Activated effector memory CD4-positive, alpha-beta T cell treated with Interleukin-2 at 50 U/mL for 16 hours (primary cell): ENCODE measurements at regions not wholly inside any gene's neighbourhood (a gene's known extent, or its start where the extent isn't known, plus 50 kb on each side); places are given as distances from the start of the nearest gene placed in this dataset.
"Not testable (repeated sequence)": the region's sequence is repeated elsewhere in the genome, so short reads cannot be mapped to it uniquely, and the experiment has no call there.

Experiments used
- DNase-seq: peaks from one replicate; pipeline ENCODE4 v3.0.0-alpha.2; 2020

DNA sequence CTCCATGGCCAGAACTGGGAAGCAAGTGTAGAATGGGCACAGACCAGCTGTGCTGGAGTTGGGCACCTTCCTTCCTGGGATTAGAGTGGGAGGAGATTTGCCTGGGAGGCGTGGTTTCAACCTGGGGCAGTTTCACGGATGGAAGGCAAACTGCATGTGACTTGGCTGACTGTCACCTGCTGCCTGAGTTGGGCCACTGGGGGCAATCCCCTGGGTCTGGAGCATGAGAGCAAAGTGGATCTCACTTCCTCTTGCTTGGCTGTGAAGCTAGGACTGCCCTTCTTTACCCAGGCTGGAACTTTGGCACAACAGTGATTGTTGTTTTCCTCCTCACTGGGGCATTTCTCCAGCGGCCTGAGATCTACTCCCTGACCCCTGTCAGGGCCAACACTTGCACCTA lies 1247.0 kb upstream of the EPHA6 start:
- no peak for DNase-seq

DNA sequence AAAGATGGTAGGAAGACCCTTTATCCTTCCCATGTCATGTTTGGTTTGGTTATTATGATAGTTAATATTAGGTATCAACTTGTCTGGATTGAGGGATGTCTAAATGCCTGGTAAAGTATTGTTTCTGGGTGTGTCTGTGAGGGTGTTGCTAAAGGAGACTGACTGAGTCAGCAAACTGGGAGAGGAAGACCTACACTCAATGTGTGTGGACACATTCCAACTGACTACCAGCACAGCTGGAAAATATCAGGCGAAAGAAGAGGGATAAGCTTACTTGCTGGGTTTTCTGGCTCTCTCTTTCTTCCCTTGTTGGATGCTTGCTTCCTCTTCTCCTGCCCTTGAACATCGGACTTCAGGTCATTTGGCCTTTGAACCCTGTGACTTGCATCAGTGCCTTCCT lies 1227.6 kb upstream of the EPHA6 start:
- DNase-seq = no peak

DNA sequence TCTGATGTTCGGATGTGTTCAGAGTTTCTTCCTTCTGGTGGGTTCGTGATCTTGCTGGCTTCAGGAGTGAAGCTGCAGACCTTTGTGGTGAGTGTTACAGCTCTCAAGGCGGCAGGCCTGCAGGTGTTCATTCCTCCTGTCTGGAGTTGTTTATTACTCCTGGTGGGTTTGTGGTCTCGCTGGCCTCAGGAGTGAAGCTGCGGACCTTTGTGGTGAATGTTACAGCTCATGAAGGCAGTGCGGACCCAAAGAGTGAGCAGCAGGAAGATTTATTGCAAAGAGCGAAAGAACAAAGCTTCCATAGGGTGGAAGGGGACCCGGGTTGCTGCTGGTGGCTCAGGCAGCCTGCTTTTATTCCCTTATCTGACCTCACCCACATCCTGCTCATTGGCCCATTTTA lies 1226.8 kb upstream of the EPHA6 start:
- DNase-seq = not testable (repeated sequence)

DNA sequence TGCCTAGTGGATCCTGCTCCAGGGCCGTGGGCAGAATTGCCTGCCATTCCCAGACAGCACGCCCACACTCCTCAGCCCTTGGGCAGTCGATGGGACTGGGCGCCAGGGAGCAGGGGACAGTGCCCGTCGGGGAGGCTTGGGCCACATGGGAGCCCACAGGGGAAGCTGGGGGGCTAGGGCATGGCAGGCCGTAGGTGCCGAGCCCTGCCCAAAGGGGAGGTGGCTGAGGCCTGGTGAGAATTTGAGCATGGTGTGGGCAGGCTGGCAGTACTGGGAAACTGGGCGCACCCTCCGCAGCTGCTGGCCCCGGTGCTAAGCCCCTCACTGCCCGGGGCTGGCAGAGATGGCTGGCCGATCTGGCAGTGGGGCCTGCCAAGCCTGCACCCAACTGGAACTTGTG lies 1225.9 kb upstream of the EPHA6 start:
- DNase-seq = no peak

DNA sequence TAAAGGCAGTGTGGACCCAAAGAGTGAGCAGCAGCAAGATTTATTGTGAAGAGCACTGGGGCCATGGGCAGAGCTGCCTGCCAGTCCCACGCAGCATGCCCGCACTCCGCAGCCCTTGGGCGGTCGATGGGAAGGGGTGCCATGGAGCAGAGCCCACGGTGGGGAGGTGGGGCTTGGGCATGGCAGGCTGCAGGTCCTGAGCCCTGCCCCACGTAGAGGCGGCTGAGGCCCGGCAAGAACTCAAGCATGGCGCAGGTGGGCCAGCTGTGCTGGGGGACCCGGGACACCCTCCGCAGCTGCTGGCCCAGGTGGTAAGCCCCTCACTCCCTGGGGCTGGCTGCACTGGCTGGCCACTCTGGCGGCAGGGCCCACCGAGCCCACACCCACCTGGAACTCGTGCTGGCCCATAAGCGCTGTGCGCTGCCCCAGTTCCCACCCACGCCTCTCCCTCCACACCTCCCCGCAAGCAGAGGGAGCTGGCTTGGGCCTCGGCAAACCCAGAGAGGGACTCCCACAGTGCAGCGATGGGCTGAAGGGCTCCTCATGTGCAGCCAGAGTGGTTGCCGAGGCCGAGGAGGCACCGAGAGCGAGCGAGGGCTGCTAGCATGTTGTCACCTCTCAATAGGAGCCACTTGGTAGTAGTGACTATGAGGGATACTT lies 1218.8 kb upstream of the EPHA6 start:
- DNase-seq = no peak

DNA sequence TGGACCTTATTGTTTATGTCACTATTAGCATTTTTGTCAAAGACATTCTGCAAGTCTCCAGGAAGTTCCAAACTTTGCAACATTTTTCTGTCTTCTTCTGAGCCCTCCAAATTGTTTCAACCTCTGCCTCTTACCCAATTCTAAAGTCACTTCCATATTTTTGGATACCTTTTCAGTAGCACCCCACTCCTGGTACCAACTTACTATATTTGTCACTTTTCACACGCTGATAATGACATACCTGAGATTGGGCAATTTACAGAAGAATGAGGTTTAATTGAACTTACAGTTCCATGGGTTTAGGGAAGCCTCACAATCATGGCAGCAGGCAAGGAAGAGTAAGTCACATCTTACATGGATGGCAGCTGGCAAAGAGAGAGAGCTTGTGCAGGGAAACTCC lies 1206.5 kb upstream of the EPHA6 start:
- DNase-seq = no peak

DNA sequence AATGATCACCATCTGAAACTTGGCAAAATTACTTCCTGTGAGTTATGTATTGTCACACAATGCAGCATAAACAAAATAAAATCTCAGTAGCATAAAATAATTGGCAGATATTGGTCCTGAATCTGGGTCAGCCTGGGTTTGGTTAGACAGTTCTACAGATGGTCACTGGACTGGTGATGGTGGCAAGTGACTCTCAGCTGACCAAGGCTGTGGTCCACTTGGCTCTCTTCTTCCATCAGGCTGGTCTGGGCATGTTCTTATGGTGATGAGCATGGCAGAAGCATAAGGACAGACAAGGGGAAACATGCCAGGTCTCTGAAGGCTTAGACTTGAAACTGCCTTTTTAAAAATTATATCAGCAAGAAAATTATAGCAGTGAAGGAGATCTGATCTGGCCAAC lies 1205.0 kb upstream of the EPHA6 start:
- DNase-seq = no peak

DNA sequence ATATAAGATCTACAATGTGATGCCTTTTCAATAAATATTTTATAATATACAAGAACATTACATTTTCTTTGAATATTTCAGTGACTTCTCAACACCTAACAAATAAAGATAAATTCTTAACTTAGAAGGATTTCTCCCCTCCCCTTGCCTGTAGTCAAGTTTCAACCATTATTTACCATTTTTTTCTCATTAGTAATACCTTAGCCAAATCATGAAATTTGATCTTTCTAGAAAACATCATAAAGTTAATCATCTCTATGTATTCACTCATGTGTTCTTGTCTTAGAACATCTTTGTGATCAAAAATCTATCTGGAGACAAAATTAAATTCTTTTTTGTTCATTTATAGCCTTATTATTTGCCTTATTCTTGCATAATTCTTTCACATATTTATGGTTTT lies 1201.8 kb upstream of the EPHA6 start:
- DNase-seq = no peak

DNA sequence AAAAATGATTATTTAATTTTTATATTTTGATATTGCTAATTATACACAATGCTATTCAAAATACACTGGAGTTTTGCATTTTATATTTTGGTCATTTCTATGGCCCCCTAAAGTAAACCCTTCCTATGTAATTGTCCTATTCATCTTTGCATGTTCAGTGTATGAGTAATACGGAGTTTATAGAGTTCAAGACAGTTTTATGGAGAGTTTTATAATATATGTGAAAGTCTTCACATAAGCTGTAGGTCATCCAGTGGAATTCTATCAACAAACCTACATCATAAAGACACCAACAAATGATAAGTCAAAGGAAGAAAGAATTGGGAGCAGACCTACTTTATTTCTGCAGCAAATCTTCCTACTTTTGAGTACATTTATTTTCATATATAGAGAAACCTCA lies 1200.4 kb upstream of the EPHA6 start:
- DNase-seq = no peak

DNA sequence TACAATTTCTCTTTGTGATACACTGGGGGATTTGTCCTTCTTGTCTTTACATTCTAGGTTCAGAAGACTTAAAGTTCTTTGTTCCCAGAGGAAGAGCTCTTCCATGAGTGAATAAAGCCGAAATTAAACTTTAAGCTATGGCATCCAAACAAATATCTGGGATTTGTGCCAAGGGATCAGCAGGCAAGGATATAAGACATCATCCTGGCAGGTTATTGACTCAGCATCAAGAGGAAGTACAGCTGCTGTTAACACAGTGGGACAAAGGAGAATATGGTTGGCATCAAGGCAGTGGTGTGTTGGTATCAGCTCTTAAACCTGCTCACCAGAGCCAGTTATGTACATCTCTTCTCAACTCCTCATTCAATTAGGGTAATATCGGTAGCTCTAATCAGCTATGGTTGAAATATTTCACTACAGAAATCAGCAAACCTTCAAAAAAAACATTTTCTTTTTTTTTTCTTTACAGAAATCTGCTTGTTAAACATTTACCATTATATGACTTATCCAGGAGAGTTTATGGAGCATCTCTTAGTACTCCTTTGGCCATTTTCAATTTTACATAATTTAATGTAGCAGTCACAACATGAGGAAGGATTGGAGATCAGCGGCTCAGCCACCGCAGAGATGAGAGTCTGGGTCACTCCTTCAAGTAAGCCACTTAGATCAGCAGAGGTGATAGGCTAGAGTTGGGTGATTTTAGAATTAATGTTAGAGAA lies 1198.6 kb upstream of the EPHA6 start:
- DNase-seq = no peak

DNA sequence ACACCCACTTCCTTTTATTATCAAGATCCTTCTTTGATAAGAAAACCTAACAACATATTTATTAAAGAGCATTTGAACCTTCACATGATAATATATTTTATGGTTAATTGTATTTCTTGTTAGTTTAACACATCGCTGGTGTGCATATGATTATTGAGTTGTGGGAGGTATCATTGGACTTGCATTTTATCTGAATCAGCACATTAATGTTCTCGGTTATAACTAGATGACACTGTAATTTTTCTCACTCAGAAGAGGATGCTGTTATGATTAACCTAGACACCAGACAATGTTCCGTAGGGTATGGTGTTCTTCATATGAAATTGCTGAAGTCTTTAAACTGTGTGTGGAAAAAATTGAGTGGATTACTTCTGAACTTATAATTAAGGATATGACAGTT lies 1188.3 kb upstream of the EPHA6 start:
- no peak for DNase-seq

DNA sequence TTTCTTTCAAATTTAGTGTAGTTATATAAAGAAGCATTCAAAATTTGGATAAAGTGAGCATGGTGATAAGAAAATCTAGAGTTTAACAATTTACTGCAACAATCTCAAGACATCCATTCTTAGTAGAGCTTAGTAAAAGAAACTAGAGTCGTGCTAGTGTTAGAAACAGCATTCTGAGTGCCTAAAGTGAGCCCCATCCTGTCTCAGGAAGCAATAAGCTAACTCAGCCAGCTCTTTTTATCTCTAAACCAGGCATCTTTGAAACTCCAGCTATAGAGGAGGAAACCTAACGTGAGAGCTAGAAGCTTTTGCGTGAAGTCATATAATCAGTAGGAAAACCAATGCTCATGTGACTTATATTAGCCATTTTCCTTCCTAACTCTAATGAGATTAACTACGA lies 1187.1 kb upstream of the EPHA6 start:
- DNase-seq = no peak

DNA sequence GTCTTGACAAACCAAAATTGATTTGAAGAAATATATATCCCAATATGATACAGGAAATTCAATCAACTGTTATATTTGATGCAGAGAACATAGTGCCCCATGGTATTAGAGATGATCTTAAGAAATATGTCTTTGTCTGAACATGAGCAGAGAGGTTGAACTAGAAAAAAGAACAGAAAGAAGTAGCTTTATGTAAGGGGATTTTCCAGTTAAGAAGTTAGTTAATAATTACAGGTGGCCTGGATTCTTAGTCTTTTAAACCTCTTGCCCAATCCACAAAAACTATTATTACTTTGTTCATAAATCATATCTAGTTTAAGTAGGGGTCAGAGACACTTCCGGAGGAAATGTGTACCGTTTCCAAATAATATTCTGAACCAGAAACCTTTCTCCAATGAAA lies 1186.7 kb upstream of the EPHA6 start:
- no peak for DNase-seq

DNA sequence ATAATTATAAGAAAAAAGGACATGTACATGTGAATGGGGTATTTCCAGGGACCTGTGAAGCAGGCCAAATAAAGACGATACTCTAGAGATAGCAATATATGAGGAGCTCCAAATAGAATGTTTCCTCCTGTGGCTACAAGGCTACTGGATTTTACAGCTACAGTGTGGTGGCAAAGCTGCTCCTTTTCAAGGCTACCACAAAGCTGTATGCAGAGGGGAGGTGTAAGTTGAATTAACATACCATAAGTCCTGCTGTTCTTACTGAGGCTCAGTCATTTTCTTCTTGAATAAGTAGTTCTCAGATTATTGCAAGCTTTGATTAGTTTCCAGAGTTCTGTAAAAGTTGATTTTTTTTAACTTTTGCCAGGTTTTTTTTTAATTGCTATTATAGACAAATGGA lies 1184.6 kb upstream of the EPHA6 start:
- DNase-seq = no peak

DNA sequence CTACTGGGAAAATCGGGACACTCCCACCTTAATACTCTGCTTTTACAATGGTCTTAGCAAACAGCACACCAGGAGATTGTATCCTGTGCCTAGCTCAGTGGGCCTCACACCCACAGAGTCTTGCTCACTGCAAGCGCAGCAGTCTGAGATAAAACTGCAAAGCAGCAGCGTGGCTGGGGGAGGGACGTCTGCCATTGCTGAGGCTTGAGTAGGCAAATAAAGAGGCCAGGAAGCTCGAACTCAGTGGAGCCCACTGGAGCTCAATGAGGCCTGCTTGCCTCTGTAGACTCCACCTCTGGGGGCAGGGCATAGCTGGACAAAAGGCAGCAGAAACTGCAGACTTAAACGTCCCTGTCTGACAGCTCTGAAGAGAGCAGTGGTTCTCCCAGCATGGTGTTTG lies 1169.1 kb upstream of the EPHA6 start:
- DNase-seq = no peak

DNA sequence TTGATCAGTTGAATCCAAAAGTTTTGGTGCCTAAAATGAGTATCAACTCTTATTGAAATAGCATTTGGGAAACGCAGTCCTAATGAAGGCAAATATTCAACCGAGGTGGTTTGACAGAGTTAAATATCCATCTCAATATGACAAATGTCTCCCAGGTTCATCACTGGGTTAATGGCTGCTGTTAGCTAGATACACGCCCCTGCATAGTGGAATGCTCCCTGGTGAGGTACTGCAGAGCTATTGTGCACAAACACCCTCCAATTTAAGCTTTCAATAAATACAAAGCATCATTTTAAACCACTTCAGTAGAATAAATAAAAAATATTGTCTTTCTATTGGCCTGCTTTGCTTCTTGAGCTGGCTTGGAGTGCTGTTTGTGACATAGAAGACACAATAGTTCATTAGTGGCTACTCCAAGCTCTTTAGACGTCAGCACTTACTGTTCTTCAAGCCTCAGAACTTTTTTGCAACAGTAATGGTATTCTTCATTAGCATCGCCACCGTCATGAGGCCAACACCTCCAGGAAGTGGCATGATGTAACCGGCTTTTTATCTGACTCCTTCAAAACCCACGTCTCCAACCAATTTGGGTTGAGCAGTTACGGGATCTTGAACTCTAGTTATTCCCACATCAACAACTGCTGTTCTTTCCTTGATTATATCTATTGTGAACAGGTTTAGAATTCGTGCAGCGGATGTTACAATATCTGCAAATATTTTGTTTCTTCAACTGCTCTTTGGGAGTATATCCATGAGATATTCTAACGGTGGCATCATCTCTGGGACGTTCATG lies 1159.6 kb upstream of the EPHA6 start:
- DNase-seq = no peak

DNA sequence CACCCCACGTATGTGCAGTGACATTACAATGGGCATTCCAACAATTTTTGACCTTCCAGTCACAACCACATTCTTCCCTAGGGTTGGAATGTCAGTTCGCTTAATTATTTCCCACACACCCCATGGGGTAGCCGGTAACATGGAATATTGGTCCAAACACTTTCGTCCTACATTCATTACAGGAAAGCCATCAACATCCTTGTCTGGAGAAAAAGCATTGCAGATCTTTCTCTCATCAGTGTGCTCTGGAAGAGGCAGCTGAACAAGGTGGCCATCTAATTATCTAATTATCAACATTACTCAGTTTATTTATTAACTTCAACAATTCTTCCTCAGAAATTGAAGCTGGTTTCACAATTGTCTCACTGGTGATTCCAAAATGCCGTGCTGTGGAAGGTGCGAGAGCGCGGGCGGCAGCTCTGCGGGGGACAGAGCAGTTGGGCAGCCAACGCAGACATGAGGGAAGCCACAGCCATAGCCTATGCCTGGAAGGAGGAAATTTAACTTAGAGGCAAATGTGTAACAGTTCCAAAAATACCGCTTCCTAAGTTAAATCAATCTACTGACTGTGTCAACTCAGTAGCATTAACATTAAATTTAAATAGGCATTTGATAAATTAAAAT lies 1158.9 kb upstream of the EPHA6 start:
- DNase-seq = no peak

DNA sequence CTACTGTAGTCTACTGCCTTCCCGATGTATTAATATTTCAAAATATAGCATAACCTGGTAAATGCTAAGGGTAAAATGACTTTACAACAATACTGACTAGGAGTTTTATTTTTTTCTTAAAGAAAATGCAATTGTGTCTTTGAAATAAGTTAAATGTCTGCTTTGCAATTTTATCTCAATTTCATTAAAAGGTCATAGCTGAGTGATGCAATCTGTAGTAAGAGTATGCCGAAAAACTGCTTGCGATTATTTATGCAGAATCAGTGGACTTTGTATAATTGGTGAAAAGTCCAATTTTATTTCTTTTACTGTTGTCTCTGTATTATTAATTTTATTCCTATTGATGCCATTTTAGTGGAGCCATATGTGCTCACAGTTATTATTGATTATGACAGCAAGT lies 1143.6 kb upstream of the EPHA6 start:
- DNase-seq = no peak

DNA sequence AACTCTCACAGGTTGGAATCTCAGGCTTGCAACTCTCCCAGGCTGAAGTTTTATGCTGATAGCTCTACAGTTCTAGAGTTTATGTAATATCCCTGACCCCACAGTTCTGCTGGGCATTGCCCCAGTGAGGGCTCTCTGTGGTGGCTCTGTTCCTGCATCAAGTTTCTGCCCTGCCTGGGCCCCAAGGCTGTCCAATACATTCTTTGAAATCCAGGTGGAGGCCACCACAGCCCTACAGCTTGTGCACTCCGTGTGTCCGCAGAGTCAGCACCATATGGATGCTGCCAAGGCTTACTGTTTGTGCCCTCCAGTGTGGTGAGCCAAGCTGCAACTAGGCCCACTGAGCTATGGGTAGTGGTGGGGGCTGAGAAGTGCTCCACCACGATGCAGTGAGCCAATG lies 1141.2 kb upstream of the EPHA6 start:
- DNase-seq = no peak

DNA sequence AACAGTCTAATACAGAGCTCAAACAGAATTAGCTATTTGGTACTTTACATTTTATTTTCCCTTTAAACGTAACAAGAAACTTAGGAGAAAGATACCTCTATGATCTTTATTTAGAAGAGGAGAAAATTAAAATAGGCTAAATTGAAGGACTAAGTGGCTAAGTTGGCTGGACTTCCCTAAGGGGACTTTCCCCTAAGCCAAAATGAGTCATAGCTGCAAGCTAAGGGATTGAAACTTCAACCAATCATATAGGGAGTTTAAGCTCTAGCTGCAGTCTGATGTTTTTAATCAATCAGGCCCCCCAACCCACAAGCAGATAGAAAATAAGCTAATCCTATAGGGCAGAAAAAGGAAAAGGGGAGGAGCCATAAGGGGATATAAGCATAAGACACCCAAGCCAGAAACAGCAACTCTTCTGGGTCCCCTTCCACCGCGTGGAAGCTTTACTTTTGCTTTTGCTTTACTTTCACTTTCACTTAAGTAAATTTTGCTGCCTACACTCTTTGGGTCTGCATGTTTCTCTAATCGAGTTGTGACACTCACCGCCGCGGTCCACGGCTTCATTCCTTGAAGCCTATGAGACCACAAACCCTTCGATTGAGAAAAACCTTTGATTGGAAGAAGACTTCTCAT lies 1108.5 kb upstream of the EPHA6 start:
- DNase-seq = no peak

DNA sequence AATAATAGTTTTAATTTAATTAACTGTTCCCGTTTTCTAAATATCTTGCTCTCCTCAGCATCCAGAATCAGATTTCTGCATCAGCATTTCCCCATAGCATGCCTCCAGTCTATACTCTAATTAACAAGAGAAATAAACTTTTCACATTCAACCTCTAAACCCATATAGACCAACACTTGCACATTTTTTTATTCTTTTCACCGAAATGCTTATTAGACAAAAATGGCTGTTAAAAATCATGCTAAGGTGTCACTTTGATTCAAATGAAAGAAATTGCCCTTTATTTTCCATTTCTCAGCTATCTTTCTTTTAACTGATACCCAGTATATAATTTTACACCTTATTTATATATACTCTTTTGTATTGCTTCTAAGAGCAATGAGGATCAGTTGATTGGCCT lies 1107.1 kb upstream of the EPHA6 start:
- DNase-seq = no peak

DNA sequence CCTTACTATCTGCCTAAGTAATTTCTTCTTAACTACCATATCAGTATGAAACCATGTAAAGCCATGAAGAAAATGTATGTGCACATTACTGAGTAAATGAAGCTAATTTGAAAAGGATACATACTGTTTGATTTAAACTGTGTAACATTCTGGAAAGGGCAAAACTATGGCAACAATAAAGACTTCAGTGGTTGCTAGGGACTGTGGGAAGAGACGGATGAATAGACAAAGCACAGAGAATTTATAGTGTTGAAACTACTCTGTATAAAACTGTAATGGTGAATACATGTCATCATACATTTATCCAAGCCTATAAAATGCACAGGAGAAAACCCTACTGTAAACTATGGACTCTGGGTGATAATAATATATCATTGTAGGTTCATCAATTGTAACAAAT lies 1103.7 kb upstream of the EPHA6 start:
- DNase-seq = no peak

DNA sequence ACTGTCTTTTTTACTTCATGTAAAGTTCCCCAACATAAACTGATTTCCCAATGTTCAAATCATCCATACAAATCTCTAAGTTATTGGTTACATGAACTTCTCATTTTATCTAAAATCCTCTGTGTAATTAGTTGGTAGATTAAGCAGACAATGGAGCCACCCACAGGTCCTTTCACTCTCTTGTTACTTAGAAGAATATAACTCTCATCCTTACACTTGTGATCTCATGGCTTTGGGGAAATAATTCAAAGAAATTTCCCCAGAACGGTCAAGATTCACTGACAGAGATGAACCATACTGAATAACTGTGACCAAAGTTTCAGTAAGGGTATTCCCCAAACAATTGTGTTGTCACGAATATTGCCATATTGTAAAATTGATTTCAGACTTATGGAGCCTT lies 1102.6 kb upstream of the EPHA6 start:
- no peak for DNase-seq
